ENCODE measurements at regions not wholly inside any gene's neighbourhood (a gene's known extent, or its start where the extent isn't known, plus 50 kb on each side); places are given as distances from the start of the nearest gene placed in this dataset.

DNA sequence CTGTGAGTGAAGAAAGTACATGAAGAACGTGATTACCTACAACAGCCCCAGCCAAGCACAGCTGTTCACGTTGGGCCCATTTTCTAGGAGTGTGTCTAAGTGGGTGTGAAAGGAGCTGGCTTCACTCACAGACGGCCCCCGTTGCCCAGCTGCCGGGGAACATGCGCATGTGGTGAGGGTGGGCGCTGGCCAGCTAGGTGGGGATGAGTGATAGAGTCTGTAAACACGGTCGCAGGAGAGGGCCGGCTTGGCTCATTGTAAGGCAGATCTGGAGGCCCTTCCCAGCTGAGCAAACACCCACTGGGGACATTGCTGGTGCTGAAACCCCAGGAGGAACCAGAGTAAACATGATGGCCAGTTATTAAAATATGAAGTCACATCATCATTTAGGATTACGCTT is 160.5 kb downstream of the TEX29 start:
- WGBS, 2 donors: 47 to 60% methylated on average over 3 to 7 of the region's 11 CpGs
- no peak overlapping the region for H3K27ac ChIP-seq
- intact Hi-C loops (cut with DNase I): no loop called here
- no peaks in the 10 kb centered on the region for H3K36me3 ChIP-seq
- H3K27me3 ChIP-seq: peaks cover 0 to 25% (median 0%) of the 10 kb centered on the region in 4 donors
- H3K9me3 ChIP-seq: peaks cover 0 to 4% (median 4%) of the 10 kb centered on the region in 3 donors
- no peak for TF ChIP-seq POLR2A (IDR thresholded peaks at IDR 0.05)
- H3K4me1 ChIP-seq: peaks cover 0 to 8% (median 4%) of the 10 kb centered on the region in 3 donors
- no peak overlapping the region for H3K4me3 ChIP-seq
- DNase-seq: no peak

GRCh38 chr13:111482126-111482525 is 161.7 kb downstream of the TEX29 start:
- Histone ChIP-seq H3K36me3 (no peaks in the 10 kb centered on the region), H3K27me3 (peaks cover 0 to 25% (median 0%) of the 10 kb centered on the region in 4 donors), H3K4me3 (no peak overlapping the region), H3K4me1 (no peaks in the 10 kb centered on the region), H3K9me3 (peaks cover 0 to 15% (median 4%) of the 10 kb centered on the region in 3 donors), H3K27ac (no peak overlapping the region)
- WGBS, 2 donors: 46 to 55% methylated on average over 3 to 6 of the region's 6 CpGs
- DNase-seq: no peak
- intact Hi-C loops (cut with DNase I): no loop called here
- TF ChIP-seq CTCF (IDR thresholded peaks at IDR 0.05) (no peak), POLR2A (IDR thresholded peaks at IDR 0.05) (no peak)

GRCh38 chr13:111482806-111483620 is 162.6 kb downstream of the TEX29 start:
- H3K4me1 ChIP-seq: no peaks in the 10 kb centered on the region
- peaks cover 0 to 24% (median 4%) of the 10 kb centered on the region in 3 donors for H3K9me3 ChIP-seq
- no peak for TF ChIP-seq POLR2A (IDR thresholded peaks at IDR 0.05)
- TF ChIP-seq CTCF (IDR thresholded peaks at IDR 0.05): no peak
- no peak overlapping the region for H3K27ac ChIP-seq
- WGBS, 2 donors: 70 to 77% methylated on average over 5 to 6 of the region's 18 CpGs
- H3K4me3 ChIP-seq: no peak overlapping the region
- no peaks in the 10 kb centered on the region for H3K36me3 ChIP-seq
- intact Hi-C loops (cut with DNase I): no loop called here
- DNase-seq: no peak
- peaks cover 0 to 25% (median 0%) of the 10 kb centered on the region in 4 donors for H3K27me3 ChIP-seq

DNA sequence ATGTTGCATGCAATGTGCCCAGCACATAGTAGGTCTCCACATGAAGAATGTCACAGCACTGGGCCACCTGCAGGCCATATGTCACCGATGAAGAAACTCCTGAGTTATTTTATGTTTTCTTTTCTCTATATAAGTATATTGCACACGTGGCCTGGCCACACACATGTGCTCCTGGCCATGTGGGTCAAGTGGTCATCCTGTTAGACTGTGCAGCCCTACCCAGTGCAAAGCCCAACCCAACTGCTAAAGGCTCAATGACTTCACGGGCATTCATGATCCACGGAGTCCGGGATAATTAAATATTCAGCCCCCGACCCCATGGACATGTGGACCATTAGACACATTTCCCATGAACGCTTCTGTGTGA is 163.2 kb downstream of the TEX29 start:
- no peak overlapping the region for H3K27ac ChIP-seq
- peaks cover 0 to 26% (median 0%) of the 10 kb centered on the region in 4 donors for H3K27me3 ChIP-seq
- 77 to 83% methylated on average over 5 of the region's 7 CpGs for WGBS, 2 donors
- TF ChIP-seq CTCF (IDR thresholded peaks at IDR 0.05): no peak
- no peak for TF ChIP-seq POLR2A (IDR thresholded peaks at IDR 0.05)
- no peaks in the 10 kb centered on the region for H3K4me1 ChIP-seq
- intact Hi-C loops (cut with DNase I): no loop called here
- DNase-seq: no peak
- H3K4me3 ChIP-seq: no peak overlapping the region
- H3K9me3 ChIP-seq: peaks cover 0 to 26% (median 4%) of the 10 kb centered on the region in 3 donors
- H3K36me3 ChIP-seq: no peaks in the 10 kb centered on the region

DNA sequence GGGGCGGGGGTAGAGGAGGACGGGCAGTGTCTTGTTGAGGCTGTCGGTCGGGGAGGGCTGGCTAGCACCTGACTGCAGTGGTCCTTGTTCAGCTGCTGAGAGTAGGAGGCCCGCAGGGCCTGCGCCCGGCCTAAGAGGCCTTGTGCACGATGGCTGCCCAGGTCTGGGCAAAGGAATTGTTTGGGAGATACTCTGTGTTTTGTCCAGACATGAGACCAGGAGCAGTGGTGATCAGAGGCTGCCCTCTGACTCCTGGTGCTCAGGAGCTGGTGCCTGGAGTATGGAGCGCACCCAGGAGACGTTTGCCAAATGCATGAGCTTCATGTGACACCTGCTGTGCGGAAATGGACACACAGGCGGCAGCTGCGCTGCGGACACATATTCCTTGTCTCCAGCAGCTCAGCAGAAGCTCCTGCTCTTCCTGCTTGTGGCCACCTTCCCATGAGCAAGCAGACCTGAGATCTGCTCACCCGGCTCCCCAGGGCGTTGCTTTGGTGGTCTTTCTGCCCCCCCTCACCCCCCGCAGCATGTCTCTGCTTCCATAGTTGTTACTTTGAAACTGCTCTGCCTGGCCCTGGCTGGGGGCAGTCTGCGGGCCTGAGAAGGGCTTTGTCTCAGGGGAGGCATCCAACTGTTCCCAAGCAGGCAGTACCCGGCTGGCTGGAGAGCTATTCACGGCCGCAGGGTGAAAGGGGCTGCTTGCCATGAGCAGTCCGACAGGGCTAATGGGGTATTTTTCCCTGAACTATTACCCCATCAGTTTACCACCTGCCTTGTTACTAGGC is 163.9 kb downstream of the TEX29 start:
- H3K4me3 ChIP-seq: no peak overlapping the region
- no peak for TF ChIP-seq POLR2A (IDR thresholded peaks at IDR 0.05)
- TF ChIP-seq CTCF (IDR thresholded peaks at IDR 0.05): no peak
- H3K27me3 ChIP-seq: peaks cover 0 to 29% (median 0%) of the 10 kb centered on the region in 4 donors
- no peaks in the 10 kb centered on the region for H3K4me1 ChIP-seq
- H3K27ac ChIP-seq: no peak overlapping the region
- DNase-seq: no peak
- intact Hi-C loops (cut with DNase I): no loop called here
- H3K9me3 ChIP-seq: peaks cover 0 to 26% (median 4%) of the 10 kb centered on the region in 3 donors
- 79% methylated on average over 10 to 15 of the region's 22 CpGs for WGBS, 2 donors
- H3K36me3 ChIP-seq: no peaks in the 10 kb centered on the region
